Suprapubic skin (tissue), 4 donors: ENCODE measurements at regions not wholly inside any gene's neighbourhood (a gene's known extent, or its start where the extent isn't known, plus 50 kb on each side); places are given as distances from the start of the nearest gene placed in this dataset.

Source experiments
- DNase-seq, 2 donors: peaks; one replicate each; pipeline ENCODE4 v3.0.0-alpha.2; 2019; ENCODE audit warnings: low spot score in 2 of 2
- H3K27ac ChIP-seq: fragments of 200-600 bp; sonication (generic); one replicate; pipeline ENCODE4 v1.5.1; 2019
- H3K27me3 ChIP-seq: fragments of 200-600 bp; sonication (generic); one replicate; pipeline ENCODE4 v1.5.1; 2019
- H3K36me3 ChIP-seq: fragments of 200-600 bp; sonication (generic); one replicate; pipeline ENCODE4 v1.5.1; 2019
- H3K4me1 ChIP-seq: fragments of 200-600 bp; sonication (generic); one replicate; pipeline ENCODE4 v1.5.1; 2019
- H3K4me3 ChIP-seq: fragments of 200-600 bp; sonication (generic); one replicate; pipeline ENCODE4 v1.5.1; 2019; ENCODE audit warnings: mild to moderate bottlenecking
- H3K9me3 ChIP-seq: fragments of 200-600 bp; sonication (generic); one replicate; pipeline ENCODE4 v1.5.1; 2019
- EP300 ChIP-seq: sonication (generic); formaldehyde crosslinking; IDR thresholded peaks from one replicate; pipeline ENCODE4 v1.6.1; 2017; ENCODE audit warnings: antibody characterized with exemption
- POLR2A ChIP-seq, 2 donors: fragments of 450-650 bp; IDR thresholded peaks; one replicate each; pipeline ENCODE4 v1.6.1; 2017; ENCODE audit warnings: antibody characterized with exemption in 2 of 2, mild to moderate bottlenecking in 2 of 2, moderate library complexity in 2 of 2
- POLR2AphosphoS5 ChIP-seq, 3 donors: sonication (generic); formaldehyde crosslinking; IDR thresholded peaks; one replicate each; pipeline ENCODE4 v1.6.1; 2017; ENCODE audit warnings: antibody characterized with exemption in 3 of 3
- whole genome bisulfite sequencing: methylation state at CpG from one replicate; pipeline ENCODE4 v1.1.5; 2018; 5-methylcytosine and 5-hydroxymethylcytosine counted together
- TF ChIP-seq, protein P1 (sequence below), 2 donors: fragments of 200-600 bp in 1 of 2; fragments of 450-650 bp in 1 of 2; sonication (generic) in 1 of 2; IDR thresholded peaks; one replicate each; pipeline ENCODE4 v1.5.1; 2016 to 2019; ENCODE audit warnings: antibody characterized with exemption in 2 of 2, mild to moderate bottlenecking in 1 of 2, moderate library complexity in 1 of 2

DNA sequence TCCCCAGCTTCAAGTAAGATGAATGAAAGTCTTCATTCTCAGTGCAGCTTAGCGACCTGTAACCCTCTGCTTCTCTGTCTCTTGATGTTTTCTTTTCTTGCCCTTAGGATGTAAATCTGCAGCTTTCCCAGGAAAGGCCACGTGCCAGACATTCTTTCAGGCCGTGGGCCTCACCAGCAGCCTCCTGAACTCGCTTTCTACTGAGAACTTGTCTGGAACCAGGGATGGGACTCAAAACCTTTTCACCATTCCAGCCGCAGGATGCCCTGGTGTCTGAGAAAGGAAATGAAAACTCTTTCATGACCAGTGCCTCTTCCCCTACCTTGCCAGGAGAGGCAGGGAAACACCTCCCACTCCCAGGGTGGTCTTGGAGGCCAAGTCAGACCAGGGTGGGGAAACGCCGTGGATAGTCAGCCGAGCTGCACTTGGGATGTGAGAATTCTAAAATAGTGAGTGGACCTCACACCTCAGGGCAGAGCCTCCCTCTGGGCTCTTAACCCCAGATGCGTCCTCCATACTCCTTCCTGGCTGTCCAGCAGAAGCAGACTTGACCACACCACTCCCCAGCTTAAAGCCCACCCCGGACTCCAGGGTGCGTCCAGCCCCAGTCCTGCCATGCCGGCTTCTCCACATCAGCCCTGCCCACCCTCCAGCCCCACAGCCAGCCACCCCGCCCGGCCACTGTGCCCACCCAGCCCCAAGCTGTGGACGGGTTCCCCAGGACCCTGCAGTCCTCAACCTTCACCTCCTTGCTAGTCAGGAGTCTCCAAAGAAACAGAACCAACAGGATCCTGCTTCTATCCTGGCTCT, 115.5 kb downstream of the TWIST2 start:
- Histone ChIP-seq H3K36me3 (no peaks in the 10 kb centered on the region), H3K4me1 (no peaks in the 10 kb centered on the region), H3K4me3 (no peak overlapping the region), H3K27me3 (peaks cover 3% of the 10 kb centered on the region), H3K9me3 (no peaks in the 10 kb centered on the region), H3K27ac (no peak overlapping the region)
- WGBS, result 69% methylated on average over 11 of the region's 15 CpGs
- DNase-seq, result no peak
- TF ChIP-seq, protein P1, sequence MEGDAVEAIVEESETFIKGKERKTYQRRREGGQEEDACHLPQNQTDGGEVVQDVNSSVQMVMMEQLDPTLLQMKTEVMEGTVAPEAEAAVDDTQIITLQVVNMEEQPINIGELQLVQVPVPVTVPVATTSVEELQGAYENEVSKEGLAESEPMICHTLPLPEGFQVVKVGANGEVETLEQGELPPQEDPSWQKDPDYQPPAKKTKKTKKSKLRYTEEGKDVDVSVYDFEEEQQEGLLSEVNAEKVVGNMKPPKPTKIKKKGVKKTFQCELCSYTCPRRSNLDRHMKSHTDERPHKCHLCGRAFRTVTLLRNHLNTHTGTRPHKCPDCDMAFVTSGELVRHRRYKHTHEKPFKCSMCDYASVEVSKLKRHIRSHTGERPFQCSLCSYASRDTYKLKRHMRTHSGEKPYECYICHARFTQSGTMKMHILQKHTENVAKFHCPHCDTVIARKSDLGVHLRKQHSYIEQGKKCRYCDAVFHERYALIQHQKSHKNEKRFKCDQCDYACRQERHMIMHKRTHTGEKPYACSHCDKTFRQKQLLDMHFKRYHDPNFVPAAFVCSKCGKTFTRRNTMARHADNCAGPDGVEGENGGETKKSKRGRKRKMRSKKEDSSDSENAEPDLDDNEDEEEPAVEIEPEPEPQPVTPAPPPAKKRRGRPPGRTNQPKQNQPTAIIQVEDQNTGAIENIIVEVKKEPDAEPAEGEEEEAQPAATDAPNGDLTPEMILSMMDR (IDR thresholded peaks at IDR 0.05), result no peak
- no peak for TF ChIP-seq EP300
- no peak for TF ChIP-seq POLR2A (IDR thresholded peaks at IDR 0.05)
- TF ChIP-seq POLR2AphosphoS5 (IDR thresholded peaks at IDR 0.05), result no peak

DNA sequence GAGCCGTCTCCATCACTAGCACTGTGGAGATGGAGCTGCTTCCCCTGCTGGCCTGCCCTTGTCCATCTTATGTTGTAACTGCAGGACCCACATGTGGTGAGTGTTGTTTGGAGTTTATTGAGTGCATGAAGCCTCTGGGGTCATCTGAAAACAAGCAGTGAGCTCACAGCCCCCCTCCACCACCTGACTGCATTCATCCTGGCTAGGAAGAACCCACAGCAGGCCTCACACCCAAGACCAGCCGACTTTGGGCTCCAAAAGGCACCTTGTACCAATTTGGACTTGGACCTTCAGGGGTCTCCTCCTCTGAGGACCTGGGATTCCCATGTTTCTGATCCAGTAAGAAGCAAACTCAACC, 116.1 kb downstream of the TWIST2 start:
- 78% methylated on average over 1 of the region's 2 CpGs for WGBS
- H3K27ac ChIP-seq, result no peak overlapping the region
- TF ChIP-seq, protein P1 (IDR thresholded peaks at IDR 0.05), result no peak
- TF ChIP-seq EP300 (no peak), POLR2AphosphoS5 (IDR thresholded peaks at IDR 0.05) (no peak), POLR2A (IDR thresholded peaks at IDR 0.05) (no peak)

DNA sequence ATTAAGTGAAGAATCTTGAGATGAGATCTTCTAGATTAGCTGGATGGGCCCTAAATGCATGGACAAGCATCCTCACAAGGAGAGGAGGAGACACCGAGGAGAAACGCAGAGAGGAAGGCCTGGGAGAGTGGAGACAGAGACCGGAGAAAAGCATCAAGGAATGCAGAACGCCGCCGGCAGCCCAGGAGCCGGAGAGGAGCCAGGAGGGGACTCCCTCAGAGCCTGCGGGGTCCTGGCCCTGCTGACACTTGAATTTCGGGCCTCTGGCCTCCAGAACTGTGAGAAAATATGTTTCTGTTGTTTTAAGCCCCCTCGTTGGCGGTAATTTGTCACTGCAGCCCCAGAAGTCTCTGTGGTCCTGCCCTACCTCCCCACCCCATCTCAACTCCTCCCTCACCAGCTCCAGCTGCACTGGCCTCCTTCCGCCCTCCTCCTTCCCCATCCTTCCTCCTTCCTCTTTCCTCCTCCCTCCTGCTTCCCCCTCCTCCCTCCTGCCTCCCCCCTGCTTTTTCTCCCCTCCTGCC, 116.7 kb downstream of the TWIST2 start:
- no peak for TF ChIP-seq POLR2A (IDR thresholded peaks at IDR 0.05)
- TF ChIP-seq, protein P1 (IDR thresholded peaks at IDR 0.05), result no peak
- TF ChIP-seq EP300, result no peak
- TF ChIP-seq POLR2AphosphoS5 (IDR thresholded peaks at IDR 0.05), result no peak
- H3K36me3 ChIP-seq, result no peaks in the 10 kb centered on the region
- H3K9me3 ChIP-seq, result no peaks in the 10 kb centered on the region
- WGBS, result 72% methylated on average over 12 of the region's 12 CpGs
- H3K27me3 ChIP-seq, result peaks cover 7% of the 10 kb centered on the region
- H3K27ac ChIP-seq, result no peak overlapping the region
- DNase-seq, result peak in 1 of 2 donors; percentile 68
- no peak overlapping the region for H3K4me3 ChIP-seq
- no peaks in the 10 kb centered on the region for H3K4me1 ChIP-seq

More for the DNA sequence above, 116.1 kb downstream of the TWIST2 start:
- DNase-seq, result no peak
- Histone ChIP-seq H3K9me3 (no peaks in the 10 kb centered on the region), H3K4me1 (no peaks in the 10 kb centered on the region), H3K27me3 (peaks cover 6% of the 10 kb centered on the region), H3K4me3 (no peak overlapping the region), H3K36me3 (no peaks in the 10 kb centered on the region)

DNA sequence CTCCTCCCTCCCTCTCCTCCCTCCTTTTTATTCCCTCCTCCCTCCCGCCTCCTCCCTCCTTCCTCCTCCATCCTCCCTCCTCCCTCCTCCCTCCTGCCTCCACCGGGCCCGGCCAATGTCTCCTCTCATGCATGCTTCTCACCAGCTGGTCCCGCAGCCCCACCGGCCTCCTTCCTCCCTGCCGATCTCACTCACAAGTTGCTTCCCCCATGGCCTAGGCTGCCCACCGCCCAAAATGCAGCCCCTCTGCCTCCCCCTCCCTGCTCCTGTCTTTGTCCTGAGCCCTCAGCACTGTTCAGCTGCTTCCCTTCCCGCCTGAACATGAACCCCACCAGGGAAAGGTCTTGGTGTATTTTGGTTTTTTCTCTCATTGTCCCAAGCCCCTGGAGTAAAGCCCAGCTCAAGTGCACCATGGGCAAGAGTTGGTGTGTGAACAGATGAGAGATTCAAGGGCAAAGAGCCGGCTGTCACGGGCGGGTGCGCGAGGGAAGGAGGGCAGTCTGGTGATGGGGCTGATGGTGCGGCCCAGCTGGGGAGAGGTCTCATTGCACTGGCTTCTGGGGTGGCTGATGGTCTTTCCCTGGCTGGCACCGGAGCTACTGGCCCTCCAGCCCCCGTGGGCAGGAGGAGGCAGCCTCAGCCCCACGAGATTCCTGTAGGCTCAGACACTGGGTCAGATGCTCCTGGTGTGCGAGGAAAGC, 117.6 kb downstream of the TWIST2 start:
- peak in 1 of 2 donors; percentile 65 for DNase-seq
- WGBS, result 87% methylated on average over 14 of the region's 18 CpGs
- peaks cover 11% of the 10 kb centered on the region for H3K27me3 ChIP-seq
- H3K36me3 ChIP-seq, result no peaks in the 10 kb centered on the region
- TF ChIP-seq EP300 (no peak), POLR2A (IDR thresholded peaks at IDR 0.05) (no peak), POLR2AphosphoS5 (IDR thresholded peaks at IDR 0.05) (no peak)
- TF ChIP-seq, protein P1 (IDR thresholded peaks at IDR 0.05), result no peak
- H3K27ac ChIP-seq, result no peak overlapping the region
- no peaks in the 10 kb centered on the region for H3K9me3 ChIP-seq
- H3K4me3 ChIP-seq, result no peak overlapping the region
- no peaks in the 10 kb centered on the region for H3K4me1 ChIP-seq
